ENCODE measurements at regions not wholly inside any gene's neighbourhood (a gene's known extent, or its start where the extent isn't known, plus 50 kb on each side); places are given as distances from the start of the nearest gene placed in this dataset.

DNA sequence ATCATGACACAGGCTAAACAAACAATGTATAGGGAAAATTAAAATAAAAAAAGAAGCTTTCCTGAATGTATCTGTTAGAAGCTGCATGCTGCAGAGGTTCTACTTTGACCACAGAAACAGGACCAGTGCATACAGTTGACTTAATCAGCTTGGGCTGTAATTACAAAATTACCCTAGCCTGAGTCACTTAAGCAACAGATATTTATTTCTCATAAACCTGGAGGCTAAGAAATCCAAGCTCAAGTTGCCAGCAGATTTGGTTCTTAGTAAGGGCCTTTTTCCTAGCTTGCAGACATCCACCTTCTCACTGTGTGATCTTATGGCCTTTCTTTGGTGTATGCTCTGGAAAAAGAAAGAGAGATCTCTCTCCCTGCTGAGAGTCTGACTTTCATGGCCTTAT lies 946.5 kb upstream of the RAG2 start:
- H3K4me2 ChIP-seq (ENCODE audit: insufficient read depth, low read length) = no peak overlapping the region
- H4K20me1 ChIP-seq (ENCODE audit: insufficient read depth, low read length) = no peaks in the 10 kb centered on the region
- H2AFZ ChIP-seq (ENCODE audit: low read length) = no peak overlapping the region
- no peaks in the 10 kb centered on the region for H3K9me3 ChIP-seq (ENCODE audit: low read depth, low read length)
- no peaks in the 10 kb centered on the region for H3K27me3 ChIP-seq (ENCODE audit: insufficient read depth, low read length)
- H3K4me1 ChIP-seq (ENCODE audit: insufficient read depth, low read length) = no peaks in the 10 kb centered on the region
- no peak overlapping the region for H3K27ac ChIP-seq (ENCODE audit: low read depth, low read length)
- TF ChIP-seq CTCF (IDR thresholded peaks at IDR 0.05; ENCODE audit: extremely low read depth, low read depth, low read length) = no peak
- H3K4me3 ChIP-seq (ENCODE audit: insufficient read depth, low read length) = no peak overlapping the region
- H3K79me2 ChIP-seq (ENCODE audit: insufficient read depth, low read length) = no peaks in the 10 kb centered on the region
- DNase-seq (ENCODE audit: insufficient read length, low spot score, missing footprints) = no peak
- no peaks in the 10 kb centered on the region for H3K36me3 ChIP-seq (ENCODE audit: insufficient read depth, low read length)

DNA sequence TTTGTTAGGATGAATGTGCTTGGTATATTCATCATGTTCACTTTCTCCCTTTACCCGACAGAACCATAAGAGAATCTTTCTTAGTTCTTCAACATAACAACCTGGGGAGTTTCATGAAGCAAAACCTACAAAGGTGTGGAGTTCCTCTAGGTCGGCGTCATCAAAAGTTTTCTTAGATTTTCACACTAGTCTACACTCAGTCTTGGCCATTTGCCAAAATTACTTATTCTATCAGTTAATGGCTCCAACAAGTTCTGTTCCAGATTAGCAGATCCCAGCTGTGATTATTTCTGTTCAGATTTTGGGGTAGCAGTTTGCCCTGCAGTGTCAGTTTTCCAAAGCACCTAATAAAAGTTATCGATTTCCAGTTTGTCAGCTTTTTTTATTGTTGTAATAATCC lies 935.8 kb upstream of the RAG2 start:
- no peaks in the 10 kb centered on the region for H3K4me1 ChIP-seq (ENCODE audit: insufficient read depth, low read length)
- no peaks in the 10 kb centered on the region for H4K20me1 ChIP-seq (ENCODE audit: insufficient read depth, low read length)
- no peak overlapping the region for H3K27ac ChIP-seq (ENCODE audit: low read depth, low read length)
- no peaks in the 10 kb centered on the region for H3K27me3 ChIP-seq (ENCODE audit: insufficient read depth, low read length)
- H3K36me3 ChIP-seq (ENCODE audit: insufficient read depth, low read length) = no peaks in the 10 kb centered on the region
- DNase-seq (ENCODE audit: insufficient read length, low spot score, missing footprints) = no peak
- TF ChIP-seq CTCF (IDR thresholded peaks at IDR 0.05; ENCODE audit: extremely low read depth, low read depth, low read length) = no peak
- H2AFZ ChIP-seq (ENCODE audit: low read length) = no peak overlapping the region
- H3K4me2 ChIP-seq (ENCODE audit: insufficient read depth, low read length) = no peak overlapping the region
- H3K9me3 ChIP-seq (ENCODE audit: low read depth, low read length) = peaks cover 7% of the 10 kb centered on the region
- H3K79me2 ChIP-seq (ENCODE audit: insufficient read depth, low read length) = no peaks in the 10 kb centered on the region
- H3K4me3 ChIP-seq (ENCODE audit: insufficient read depth, low read length) = no peak overlapping the region

- Histone ChIP-seq H3K36me3 (ENCODE audit: insufficient read depth, low read length) (no peaks in the 10 kb centered on the region), H3K4me2 (ENCODE audit: insufficient read depth, low read length) (no peak overlapping the region), H3K27me3 (ENCODE audit: insufficient read depth, low read length) (no peaks in the 10 kb centered on the region), H2AFZ (ENCODE audit: low read length) (no peak overlapping the region), H3K4me3 (ENCODE audit: insufficient read depth, low read length) (no peak overlapping the region), H3K4me1 (ENCODE audit: insufficient read depth, low read length) (no peaks in the 10 kb centered on the region), H4K20me1 (ENCODE audit: insufficient read depth, low read length) (no peaks in the 10 kb centered on the region), H3K79me2 (ENCODE audit: insufficient read depth, low read length) (no peaks in the 10 kb centered on the region), H3K9me3 (ENCODE audit: low read depth, low read length) (peaks cover 9% of the 10 kb centered on the region), H3K27ac (ENCODE audit: low read depth, low read length) (no peak overlapping the region)
- DNase-seq (ENCODE audit: insufficient read length, low spot score, missing footprints) = no peak
- no peak for TF ChIP-seq CTCF (IDR thresholded peaks at IDR 0.05; ENCODE audit: extremely low read depth, low read depth, low read length)
Observed at GRCh38 chr11:37533087-37533486, 935.1 kb upstream of the RAG2 start.

DNA sequence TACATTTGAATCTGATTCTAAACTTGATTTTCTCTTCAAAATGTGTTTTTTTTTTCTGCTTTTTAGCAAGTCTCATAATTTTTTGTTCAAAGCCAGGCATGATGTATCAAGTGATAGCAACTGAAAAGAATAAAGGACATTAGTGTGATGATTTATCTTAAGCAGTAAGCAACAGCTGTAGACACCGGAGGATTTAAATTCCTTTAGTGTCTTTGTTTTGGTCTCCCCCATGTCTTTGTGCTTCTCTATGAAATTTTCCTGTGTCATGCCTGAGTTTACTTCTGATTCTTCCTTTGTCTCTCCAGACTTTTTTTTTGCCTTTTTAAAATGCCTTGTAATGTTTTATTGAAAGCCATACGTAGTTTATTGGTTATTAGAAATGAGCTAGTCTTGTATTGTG lies 934.2 kb upstream of the RAG2 start:
- H3K36me3 ChIP-seq (ENCODE audit: insufficient read depth, low read length) = no peaks in the 10 kb centered on the region
- no peak overlapping the region for H3K4me2 ChIP-seq (ENCODE audit: insufficient read depth, low read length)
- TF ChIP-seq CTCF (IDR thresholded peaks at IDR 0.05; ENCODE audit: extremely low read depth, low read depth, low read length) = no peak
- no peak for DNase-seq (ENCODE audit: insufficient read length, low spot score, missing footprints)
- no peaks in the 10 kb centered on the region for H3K27me3 ChIP-seq (ENCODE audit: insufficient read depth, low read length)
- no peak overlapping the region for H2AFZ ChIP-seq (ENCODE audit: low read length)
- no peak overlapping the region for H3K27ac ChIP-seq (ENCODE audit: low read depth, low read length)
- H4K20me1 ChIP-seq (ENCODE audit: insufficient read depth, low read length) = no peaks in the 10 kb centered on the region
- H3K79me2 ChIP-seq (ENCODE audit: insufficient read depth, low read length) = no peaks in the 10 kb centered on the region
- H3K4me3 ChIP-seq (ENCODE audit: insufficient read depth, low read length) = no peak overlapping the region
- H3K4me1 ChIP-seq (ENCODE audit: insufficient read depth, low read length) = no peaks in the 10 kb centered on the region
- H3K9me3 ChIP-seq (ENCODE audit: low read depth, low read length) = peaks cover 9% of the 10 kb centered on the region

All from osteoblast (primary cell).